GM19463 (cell line): ENCODE measurements at regions not wholly inside any gene's neighbourhood (a gene's known extent, or its start where the extent isn't known, plus 50 kb on each side); places are given as distances from the start of the nearest gene placed in this dataset.

Experiments used
- ATAC-seq: cut with Tn5 transposase; IDR thresholded peaks from one replicate; pipeline ENCODE4 v1.9.1; 2021; ENCODE audit warnings: mild to moderate bottlenecking, moderate library complexity; ENCODE audit not compliant: unreplicated experiment

- no peak for ATAC-seq
Observed at GRCh38 chr6:84467296-84467695, 239.9 kb upstream of the CEP162 start.

- no peak for ATAC-seq
Observed at GRCh38 chr6:84466511-84466910, 239.1 kb upstream of the CEP162 start.

- no peak for ATAC-seq
Observed at GRCh38 chr6:84464471-84464870, 237.0 kb upstream of the CEP162 start.

- no peak for ATAC-seq
Observed at GRCh38 chr6:84462698-84463097, 235.3 kb upstream of the CEP162 start.

GRCh38 chr6:84461461-84461860, 234.0 kb upstream of the CEP162 start:
- no peak for ATAC-seq

- ATAC-seq = no peak
Observed at GRCh38 chr6:84460491-84460890, 233.0 kb upstream of the CEP162 start.

GRCh38 chr6:84459401-84459800, 232.0 kb upstream of the CEP162 start:
- no peak for ATAC-seq

- no peak for ATAC-seq
Observed at GRCh38 chr6:84458271-84458670, 230.8 kb upstream of the CEP162 start.

- no peak for ATAC-seq
Observed at GRCh38 chr6:84457276-84457675, 229.8 kb upstream of the CEP162 start.

GRCh38 chr6:84456803-84457202, 229.4 kb upstream of the CEP162 start:
- ATAC-seq = no peak

GRCh38 chr6:84455511-84456029, 228.1 kb upstream of the CEP162 start:
- ATAC-seq = no peak

- ATAC-seq = no peak
Observed at GRCh38 chr6:84453499-84453898, 226.1 kb upstream of the CEP162 start.

GRCh38 chr6:84450018-84450417, 222.6 kb upstream of the CEP162 start:
- ATAC-seq = no peak

GRCh38 chr6:84449220-84449619, 221.8 kb upstream of the CEP162 start:
- ATAC-seq = no peak

- ATAC-seq = no peak
Observed at GRCh38 chr6:84448331-84448730, 220.9 kb upstream of the CEP162 start.

GRCh38 chr6:84447651-84448050, 220.2 kb upstream of the CEP162 start:
- ATAC-seq = no peak

- ATAC-seq = no peak
Observed at GRCh38 chr6:84445068-84445467, 217.6 kb upstream of the CEP162 start.

- no peak for ATAC-seq
Observed at GRCh38 chr6:84442208-84442607, 214.8 kb upstream of the CEP162 start.

GRCh38 chr6:84441456-84441855, 214.0 kb upstream of the CEP162 start:
- no peak for ATAC-seq

- no peak for ATAC-seq
Observed at GRCh38 chr6:84434550-84434949, 207.1 kb upstream of the CEP162 start.

GRCh38 chr6:84432619-84433018, 205.2 kb upstream of the CEP162 start:
- ATAC-seq = no peak

GRCh38 chr6:84428300-84428907, 201.0 kb upstream of the CEP162 start:
- ATAC-seq = peak; percentile 53
